Gastroesophageal sphincter (tissue), 3 donors: ENCODE measurements at regions not wholly inside any gene's neighbourhood (a gene's known extent, or its start where the extent isn't known, plus 50 kb on each side); places are given as distances from the start of the nearest gene placed in this dataset.

Experiments
- POLR2A ChIP-seq, 2 donors: fragments of 450-650 bp; IDR thresholded peaks; one replicate each; pipeline ENCODE4 v1.6.1; 2017; ENCODE audit warnings: antibody characterized with exemption in 2 of 2, mild to moderate bottlenecking in 2 of 2, moderate library complexity in 1 of 2
- TF ChIP-seq, protein P1 (sequence below), 4 experiments: fragments of 200-600 bp in 2 of 4; fragments of 450-650 bp in 2 of 4; sonication (generic) in 1 of 4; IDR thresholded peaks; one replicate each; pipeline ENCODE4 v1.5.1; 2017 to 2019; ENCODE audit warnings: antibody characterized with exemption in 4 of 4, mild to moderate bottlenecking in 2 of 4, moderate library complexity in 2 of 4

DNA sequence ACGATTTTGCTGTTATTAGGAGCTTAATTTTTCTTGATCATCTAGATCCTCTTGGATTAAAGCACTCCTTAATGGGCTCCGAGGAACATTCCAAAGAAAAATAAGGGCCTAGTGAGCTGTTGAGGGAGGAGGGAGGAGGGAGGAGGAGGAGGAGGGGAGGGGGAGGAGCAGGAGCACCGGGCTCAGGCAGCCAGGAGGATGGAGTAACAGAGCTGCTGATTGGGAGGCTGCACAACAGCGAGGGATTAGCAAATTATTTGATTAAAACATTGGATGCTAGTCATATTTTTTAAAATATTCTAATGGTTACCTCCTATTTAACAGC, 302.1 kb upstream of the RRP15 start:
- TF ChIP-seq, protein P1, sequence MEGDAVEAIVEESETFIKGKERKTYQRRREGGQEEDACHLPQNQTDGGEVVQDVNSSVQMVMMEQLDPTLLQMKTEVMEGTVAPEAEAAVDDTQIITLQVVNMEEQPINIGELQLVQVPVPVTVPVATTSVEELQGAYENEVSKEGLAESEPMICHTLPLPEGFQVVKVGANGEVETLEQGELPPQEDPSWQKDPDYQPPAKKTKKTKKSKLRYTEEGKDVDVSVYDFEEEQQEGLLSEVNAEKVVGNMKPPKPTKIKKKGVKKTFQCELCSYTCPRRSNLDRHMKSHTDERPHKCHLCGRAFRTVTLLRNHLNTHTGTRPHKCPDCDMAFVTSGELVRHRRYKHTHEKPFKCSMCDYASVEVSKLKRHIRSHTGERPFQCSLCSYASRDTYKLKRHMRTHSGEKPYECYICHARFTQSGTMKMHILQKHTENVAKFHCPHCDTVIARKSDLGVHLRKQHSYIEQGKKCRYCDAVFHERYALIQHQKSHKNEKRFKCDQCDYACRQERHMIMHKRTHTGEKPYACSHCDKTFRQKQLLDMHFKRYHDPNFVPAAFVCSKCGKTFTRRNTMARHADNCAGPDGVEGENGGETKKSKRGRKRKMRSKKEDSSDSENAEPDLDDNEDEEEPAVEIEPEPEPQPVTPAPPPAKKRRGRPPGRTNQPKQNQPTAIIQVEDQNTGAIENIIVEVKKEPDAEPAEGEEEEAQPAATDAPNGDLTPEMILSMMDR (IDR thresholded peaks at IDR 0.05): no peak
- TF ChIP-seq POLR2A (IDR thresholded peaks at IDR 0.05): no peak
